K562 (cell line): ENCODE measurements at regions not wholly inside any gene's neighbourhood (a gene's known extent, or its start where the extent isn't known, plus 50 kb on each side); places are given as distances from the start of the nearest gene placed in this dataset.

Source experiments
- CREBBP ChIP-seq: IDR thresholded peaks from one replicate; pipeline ENCODE4 v1.6.1; 2012; ENCODE audit warnings: low read depth, mild to moderate bottlenecking, control low read depth, inconsistent platforms, low read length
- ERF ChIP-seq: fragments of 450-650 bp; formaldehyde crosslinking; IDR thresholded peaks from 2 replicates; pipeline ENCODE4 v1.4.0; 2020; ENCODE audit warnings: mild to moderate bottlenecking, mixed read lengths
- ETV5 ChIP-seq: sonication (generic); formaldehyde crosslinking; IDR thresholded peaks from 2 replicates; pipeline ENCODE4 v1.4.0; 2020; ENCODE audit warnings: low read depth, mild to moderate bottlenecking, missing genetic modification reagents
- GATA2 ChIP-seq: sonication (generic); formaldehyde crosslinking; IDR thresholded peaks from 2 replicates; pipeline ENCODE4 v1.4.0; 2020; ENCODE audit warnings: mild to moderate bottlenecking, missing genetic modification reagents
- HDAC3 ChIP-seq: fragments of 450-650 bp; IDR thresholded peaks from 2 replicates; pipeline ENCODE4 v1.6.1; 2018; ENCODE audit warnings: borderline replicate concordance, mild to moderate bottlenecking, moderate library complexity; ENCODE audit not compliant: partially characterized antibody
- MGA ChIP-seq: fragments of 450-650 bp; IDR thresholded peaks from 2 replicates; pipeline ENCODE4 v1.6.1; 2016; ENCODE audit warnings: mild to moderate bottlenecking, moderate library complexity
- MYNN ChIP-seq, 2 experiments: sonication (generic); formaldehyde crosslinking in 1 of 2; IDR thresholded peaks; 2 replicates each; pipeline versions ENCODE4 v1.5.0 to v1.6.1; 2016 to 2020; ENCODE audit warnings: antibody characterized with exemption in 1 of 2, missing genetic modification reagents in 1 of 2
- SMAD2 ChIP-seq: fragments of 150-350 bp; IDR thresholded peaks from 2 replicates; pipeline ENCODE4 v1.6.1; 2014; ENCODE audit warnings: low read depth, mild to moderate bottlenecking, low read length
- ZNF780A ChIP-seq: fragments of 250-450 bp; sonication (Bioruptor Pico); IDR thresholded peaks from 2 replicates; pipeline ENCODE4 v1.5.0; 2021; ENCODE audit warnings: mild to moderate bottlenecking
- TF ChIP-seq, protein P1 (sequence below): sonication (generic); formaldehyde crosslinking; IDR thresholded peaks from 2 replicates; pipeline ENCODE4 v1.5.0; 2020; ENCODE audit warnings: missing genetic modification reagents

- TF ChIP-seq MGA (no peak), ZNF780A (CRISPR knock-in tag) (no peak), ERF (no peak), ETV5 (no peak), GATA2 (no peak), SMAD2 (no peak), CREBBP (no peak), HDAC3 (no peak), MYNN (IDR thresholded peaks at IDR 0.05) (no peak), MYNN (CRISPR knock-in tag; IDR thresholded peaks at IDR 0.05) (no peak)
- TF ChIP-seq, protein P1, sequence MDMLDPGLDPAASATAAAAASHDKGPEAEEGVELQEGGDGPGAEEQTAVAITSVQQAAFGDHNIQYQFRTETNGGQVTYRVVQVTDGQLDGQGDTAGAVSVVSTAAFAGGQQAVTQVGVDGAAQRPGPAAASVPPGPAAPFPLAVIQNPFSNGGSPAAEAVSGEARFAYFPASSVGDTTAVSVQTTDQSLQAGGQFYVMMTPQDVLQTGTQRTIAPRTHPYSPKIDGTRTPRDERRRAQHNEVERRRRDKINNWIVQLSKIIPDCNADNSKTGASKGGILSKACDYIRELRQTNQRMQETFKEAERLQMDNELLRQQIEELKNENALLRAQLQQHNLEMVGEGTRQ (CRISPR knock-in tag), result no peak
These were observed 185.3 kb downstream of the KIT start (continued) for GRCh38 chr4:54843106-54843505.
